B cell (primary cell): ENCODE measurements at regions not wholly inside any gene's neighbourhood (a gene's known extent, or its start where the extent isn't known, plus 50 kb on each side); places are given as distances from the start of the nearest gene placed in this dataset.

Source experiments
- ATAC-seq: fragments of 200-7000 bp; cut with Tn5 transposase; one replicate; pipeline ENCODE4 v1.10.0; 2021; ENCODE audit warnings: low read depth, mild to moderate bottlenecking, moderate number of reproducible peaks, moderate library complexity
- CTCF ChIA-PET: fragments of 350-600 bp; sonication (Branson Sonifier 250); formaldehyde crosslinking; loops from one replicate; lab custom pipeline; 2021; ENCODE audit warnings: antibody characterized with exemption, inconsistent platforms; lab: Charles Lee
- POLR2A ChIA-PET: fragments of 350-600 bp; sonication (Branson Sonifier 250); formaldehyde crosslinking; loops from one replicate; lab custom pipeline; 2021; ENCODE audit warnings: antibody characterized with exemption; lab: Charles Lee
- DNase-seq: peaks from one replicate; pipeline ENCODE4 v3.0.0; 2013
- H2AFZ ChIP-seq: 2 replicates; pipeline ENCODE4 v1.6.1; 2012; ENCODE audit warnings: mild to moderate bottlenecking, low read depth, low read length; ENCODE audit not compliant: insufficient read depth, poor library complexity, severe bottlenecking
- H3K27ac ChIP-seq, 2 donors: 1 replicate in 1 of 2; 2 replicates in 1 of 2; pipeline ENCODE4 v1.5.1; 2012 to 2013; ENCODE audit warnings: low read length in 2 of 2, mild to moderate bottlenecking in 2 of 2, moderate library complexity in 1 of 2
- H3K27me3 ChIP-seq, 4 experiments: fragments of 200-600 bp in 1 of 4; sonication (generic) in 1 of 4; replicated peaks in 1 of 4; 1 replicate in 2 of 4; 2 replicates in 2 of 4; pipeline versions ENCODE4 v1.6.1 to v1.7.0; 2013 to 2016; ENCODE audit warnings: low read length in 3 of 4, mild to moderate bottlenecking in 2 of 4, mixed read lengths in 1 of 4, moderate library complexity in 1 of 4; ENCODE audit not compliant: insufficient read depth in 4 of 4, control insufficient read depth in 3 of 4; ENCODE audit errors: control extremely low read depth in 1 of 4
- H3K36me3 ChIP-seq, 2 experiments: replicated peaks in 1 of 2; 1 replicate in 1 of 2; 2 replicates in 1 of 2; pipeline versions ENCODE4 v1.6.1 to v1.7.1; 2013; ENCODE audit warnings: low read length in 1 of 2; ENCODE audit not compliant: insufficient read depth in 2 of 2, control insufficient read depth in 1 of 2; ENCODE audit errors: control extremely low read depth in 1 of 2, extremely low read depth in 1 of 2
- H3K4me1 ChIP-seq, 2 donors: fragments of 200-600 bp in 1 of 2; sonication (generic) in 1 of 2; 1 replicate in 1 of 2; 2 replicates in 1 of 2; pipeline versions ENCODE4 v1.5.1 to v1.6.1; 2013 to 2017; ENCODE audit warnings: low read length in 2 of 2; ENCODE audit not compliant: control insufficient read depth in 2 of 2, insufficient read depth in 2 of 2
- H3K4me2 ChIP-seq: replicated peaks from 2 replicates; pipeline ENCODE3; 2012; ENCODE audit warnings: mild to moderate bottlenecking, low read depth, low read length; ENCODE audit not compliant: poor library complexity, severe bottlenecking
- H3K4me3 ChIP-seq, 5 experiments: fragments of 200-600 bp in 1 of 5; sonication (generic) in 1 of 5; 1 replicate in 3 of 5; 2 replicates in 2 of 5; pipeline versions ENCODE4 v1.5.1 to v1.7.0; 2011 to 2016; ENCODE audit warnings: low read length in 4 of 5, mild to moderate bottlenecking in 4 of 5, low read depth in 2 of 5, control low read depth in 1 of 5, moderate library complexity in 1 of 5; ENCODE audit not compliant: insufficient read depth in 1 of 5; ENCODE audit errors: control extremely low read depth in 1 of 5, extremely low read depth in 1 of 5
- H3K79me2 ChIP-seq: fragments of 200-600 bp; sonication (generic); one replicate; pipeline ENCODE4 v1.6.0; 2016; ENCODE audit warnings: low read length; ENCODE audit not compliant: control insufficient read depth, insufficient read depth
- H3K9ac ChIP-seq: fragments of 200-600 bp; sonication (generic); 2 replicates; pipeline ENCODE4 v1.6.1; 2017; ENCODE audit warnings: mild to moderate bottlenecking, low read length, moderate library complexity
- H3K9me3 ChIP-seq, 3 donors: one replicate each; pipeline versions ENCODE4 v1.6.1 to v1.7.1; 2013; ENCODE audit warnings: low read length in 2 of 3; ENCODE audit not compliant: control insufficient read depth in 2 of 3, insufficient read depth in 1 of 3; ENCODE audit errors: control extremely low read depth in 1 of 3
- H4K20me1 ChIP-seq: 2 replicates; pipeline ENCODE4 v1.6.0; 2012; ENCODE audit warnings: mild to moderate bottlenecking, low read length; ENCODE audit not compliant: insufficient read depth, control insufficient read depth, poor library complexity, severe bottlenecking
- H3K27ac Mint-ChIP-seq: one replicate; pipeline ENCODE4 v1.8.0; 2021; ENCODE audit warnings: mixed read lengths
- H3K27me3 Mint-ChIP-seq: one replicate; pipeline ENCODE4 v1.8.0; 2021; ENCODE audit warnings: mixed read lengths
- H3K4me1 Mint-ChIP-seq: one replicate; pipeline ENCODE4 v1.8.0; 2021; ENCODE audit warnings: mixed read lengths
- H3K4me3 Mint-ChIP-seq: one replicate; pipeline ENCODE4 v1.8.0; 2021; ENCODE audit warnings: mixed read lengths
- H3K9me3 Mint-ChIP-seq: one replicate; pipeline ENCODE4 v1.8.0; 2022; ENCODE audit warnings: mixed read lengths; ENCODE audit not compliant: insufficient read depth
- EZH2 ChIP-seq: IDR thresholded peaks from 2 replicates; pipeline ENCODE4 v1.6.1; 2012; ENCODE audit warnings: borderline replicate concordance, low read depth, mild to moderate bottlenecking, moderate library complexity, low read length; ENCODE audit not compliant: insufficient read depth, poor library complexity, severe bottlenecking
- WGBS: methylation state at CpG from one replicate; pipeline ENCODE4 v1.1.5; 2013; ENCODE audit warnings: missing lambda C conversion rate; ENCODE audit not compliant: insufficient coverage; 5-methylcytosine and 5-hydroxymethylcytosine counted together
- intact Hi-C: fragments of 100-400 bp; cut with micrococcal nuclease; formaldehyde crosslinking; loops from one replicate; pipeline ENCODE4 v1.10.0; 2022
- TF ChIP-seq, protein P1 (sequence below): fragments of 200-600 bp; IDR thresholded peaks from one replicate; pipeline ENCODE4 v1.8.0; 2022; ENCODE audit warnings: antibody characterized with exemption, mild to moderate bottlenecking

DNA sequence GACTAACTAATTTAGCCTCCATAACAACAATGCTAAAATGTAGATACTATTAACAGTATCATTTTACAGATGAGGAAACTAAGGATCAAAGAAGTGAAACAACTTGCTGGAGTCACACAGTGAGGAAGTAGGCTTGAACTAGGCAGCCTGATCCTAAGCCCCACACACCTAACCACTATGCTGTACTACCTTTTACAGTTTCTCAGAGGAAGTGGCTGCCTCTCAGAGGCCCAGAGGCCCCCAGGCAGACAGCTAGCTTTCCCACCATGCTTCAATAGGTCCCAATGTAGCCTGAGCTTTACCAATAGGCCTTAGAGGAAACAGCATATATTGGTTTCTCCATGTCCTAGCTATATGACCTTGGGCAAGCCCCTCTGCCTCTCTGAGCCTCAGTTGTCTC, 69.4 kb upstream of the PJA1 start:
- no peak overlapping the region for H3K4me2 ChIP-seq
- no peaks in the 10 kb centered on the region for H3K4me1 Mint-ChIP-seq
- H3K9me3 Mint-ChIP-seq = no peaks in the 10 kb centered on the region
- no peak for TF ChIP-seq EZH2
- TF ChIP-seq, protein P1, sequence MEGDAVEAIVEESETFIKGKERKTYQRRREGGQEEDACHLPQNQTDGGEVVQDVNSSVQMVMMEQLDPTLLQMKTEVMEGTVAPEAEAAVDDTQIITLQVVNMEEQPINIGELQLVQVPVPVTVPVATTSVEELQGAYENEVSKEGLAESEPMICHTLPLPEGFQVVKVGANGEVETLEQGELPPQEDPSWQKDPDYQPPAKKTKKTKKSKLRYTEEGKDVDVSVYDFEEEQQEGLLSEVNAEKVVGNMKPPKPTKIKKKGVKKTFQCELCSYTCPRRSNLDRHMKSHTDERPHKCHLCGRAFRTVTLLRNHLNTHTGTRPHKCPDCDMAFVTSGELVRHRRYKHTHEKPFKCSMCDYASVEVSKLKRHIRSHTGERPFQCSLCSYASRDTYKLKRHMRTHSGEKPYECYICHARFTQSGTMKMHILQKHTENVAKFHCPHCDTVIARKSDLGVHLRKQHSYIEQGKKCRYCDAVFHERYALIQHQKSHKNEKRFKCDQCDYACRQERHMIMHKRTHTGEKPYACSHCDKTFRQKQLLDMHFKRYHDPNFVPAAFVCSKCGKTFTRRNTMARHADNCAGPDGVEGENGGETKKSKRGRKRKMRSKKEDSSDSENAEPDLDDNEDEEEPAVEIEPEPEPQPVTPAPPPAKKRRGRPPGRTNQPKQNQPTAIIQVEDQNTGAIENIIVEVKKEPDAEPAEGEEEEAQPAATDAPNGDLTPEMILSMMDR = no peak
- no peaks in the 10 kb centered on the region for H3K79me2 ChIP-seq
- H3K27me3 Mint-ChIP-seq = no peaks in the 10 kb centered on the region
- no peak overlapping the region for H2AFZ ChIP-seq
- ATAC-seq = no peak
- H3K27ac ChIP-seq = no peak overlapping the region
- no peak overlapping the region for H3K4me3 ChIP-seq
- H3K4me3 Mint-ChIP-seq = no peak overlapping the region
- intact Hi-C loops = no loop called here
- H3K27ac Mint-ChIP-seq = no peak overlapping the region
- POLR2A ChIA-PET = no interaction called here
- no peak for DNase-seq
- no peaks in the 10 kb centered on the region for H3K4me1 ChIP-seq
- H4K20me1 ChIP-seq = no peaks in the 10 kb centered on the region
- no peaks in the 10 kb centered on the region for H3K9me3 ChIP-seq
- no peak overlapping the region for H3K9ac ChIP-seq
- no peaks in the 10 kb centered on the region for H3K36me3 ChIP-seq
- no peaks in the 10 kb centered on the region for H3K27me3 ChIP-seq
- CTCF ChIA-PET = no interaction called here

DNA sequence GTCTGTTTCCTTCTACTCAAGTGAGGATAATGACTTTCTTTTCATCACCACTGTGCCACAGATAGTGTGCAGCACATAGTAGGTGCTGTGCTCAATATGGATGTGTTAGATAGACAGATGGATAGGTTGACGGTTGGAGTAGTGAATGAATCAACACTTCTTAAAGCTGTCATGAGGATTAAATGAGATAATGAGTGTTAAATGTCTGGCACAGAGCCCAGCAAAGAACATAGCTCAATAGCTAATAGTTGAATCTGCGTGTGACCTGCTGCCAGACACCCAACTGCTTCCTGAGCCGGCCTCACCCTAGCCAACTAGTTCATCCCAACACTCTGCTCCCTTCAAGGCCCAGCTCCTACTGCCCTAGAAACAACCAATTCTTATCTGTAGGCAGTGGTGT, 67.7 kb upstream of the PJA1 start:
- ATAC-seq (no peak), DNase-seq (no peak)
- H3K4me1 Mint-ChIP-seq = no peaks in the 10 kb centered on the region
- Histone ChIP-seq H3K4me3 (no peak overlapping the region), H3K4me2 (no peak overlapping the region), H3K36me3 (no peaks in the 10 kb centered on the region), H3K27me3 (no peaks in the 10 kb centered on the region), H3K4me1 (no peaks in the 10 kb centered on the region), H3K79me2 (no peaks in the 10 kb centered on the region), H4K20me1 (no peaks in the 10 kb centered on the region), H3K27ac (no peak overlapping the region), H2AFZ (no peak overlapping the region), H3K9ac (no peak overlapping the region), H3K9me3 (no peaks in the 10 kb centered on the region)
- H3K4me3 Mint-ChIP-seq = no peak overlapping the region
- intact Hi-C loops = no loop called here
- TF ChIP-seq, protein P1 = no peak
- TF ChIP-seq EZH2 = no peak
- WGBS = no CpG with 5 or more reads among the region's 3 CpGs
- no peaks in the 10 kb centered on the region for H3K27me3 Mint-ChIP-seq
- POLR2A ChIA-PET = no interaction called here
- H3K27ac Mint-ChIP-seq = no peak overlapping the region
- no peaks in the 10 kb centered on the region for H3K9me3 Mint-ChIP-seq
- CTCF ChIA-PET = interaction anchor here (1.1 kb wide), 1 partner anchor 11 kb away, joined by 3 read pairs; no protein-coding TSS in a partner anchor
